Fibroblast of villous mesenchyme (primary cell): ENCODE measurements at regions not wholly inside any gene's neighbourhood (a gene's known extent, or its start where the extent isn't known, plus 50 kb on each side); places are given as distances from the start of the nearest gene placed in this dataset. TPM values are rescaled to one million over a fixed set of nuclear protein-coding genes. Genes with fewer than 3 reads are reported as not detected.

Experiments used
- DNase-seq: peaks from one replicate; pipeline ENCODE4 v3.0.0-alpha.2; 2010; ENCODE audit warnings: low read depth
- H3K4me3 ChIP-seq: 2 replicates; pipeline ENCODE4 v1.5.1; 2011; ENCODE audit warnings: low read depth, mild to moderate bottlenecking, low read length
- small RNA-seq: library from RNA; depleted of rRNA; stranded (forward); fragments of <200 nt; gene quantifications from one replicate; pipeline ENCODE3, GENCODE V24; 2012
- TF ChIP-seq, protein P1 (sequence below): IDR thresholded peaks from 2 replicates; pipeline ENCODE4 v1.5.1; 2012; ENCODE audit warnings: low read depth, mild to moderate bottlenecking, low read length; ENCODE audit not compliant: insufficient read depth

DNA sequence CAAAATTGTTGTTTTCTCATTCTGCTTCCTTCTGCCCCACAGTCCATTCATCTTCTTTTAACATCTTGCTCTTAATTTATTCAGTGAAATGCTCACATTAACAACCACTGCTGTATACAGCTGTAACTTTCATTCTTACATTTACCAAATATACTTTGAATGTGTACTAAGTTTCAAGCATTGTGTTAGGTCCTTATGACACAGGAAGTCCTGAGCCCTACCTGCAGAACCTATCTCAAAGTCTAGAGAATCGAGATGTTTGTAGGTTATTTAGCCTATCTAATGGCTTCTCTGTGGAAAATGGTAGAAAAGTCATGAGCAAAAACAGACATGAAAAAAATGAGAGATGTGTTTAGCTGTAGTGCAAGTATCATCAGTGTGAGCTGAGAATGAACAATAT, 117.6 kb upstream of the MGAT4C start:
- no peak overlapping the region for H3K4me3 ChIP-seq
- DNase-seq = no peak
- TF ChIP-seq, protein P1, sequence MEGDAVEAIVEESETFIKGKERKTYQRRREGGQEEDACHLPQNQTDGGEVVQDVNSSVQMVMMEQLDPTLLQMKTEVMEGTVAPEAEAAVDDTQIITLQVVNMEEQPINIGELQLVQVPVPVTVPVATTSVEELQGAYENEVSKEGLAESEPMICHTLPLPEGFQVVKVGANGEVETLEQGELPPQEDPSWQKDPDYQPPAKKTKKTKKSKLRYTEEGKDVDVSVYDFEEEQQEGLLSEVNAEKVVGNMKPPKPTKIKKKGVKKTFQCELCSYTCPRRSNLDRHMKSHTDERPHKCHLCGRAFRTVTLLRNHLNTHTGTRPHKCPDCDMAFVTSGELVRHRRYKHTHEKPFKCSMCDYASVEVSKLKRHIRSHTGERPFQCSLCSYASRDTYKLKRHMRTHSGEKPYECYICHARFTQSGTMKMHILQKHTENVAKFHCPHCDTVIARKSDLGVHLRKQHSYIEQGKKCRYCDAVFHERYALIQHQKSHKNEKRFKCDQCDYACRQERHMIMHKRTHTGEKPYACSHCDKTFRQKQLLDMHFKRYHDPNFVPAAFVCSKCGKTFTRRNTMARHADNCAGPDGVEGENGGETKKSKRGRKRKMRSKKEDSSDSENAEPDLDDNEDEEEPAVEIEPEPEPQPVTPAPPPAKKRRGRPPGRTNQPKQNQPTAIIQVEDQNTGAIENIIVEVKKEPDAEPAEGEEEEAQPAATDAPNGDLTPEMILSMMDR = no peak

DNA sequence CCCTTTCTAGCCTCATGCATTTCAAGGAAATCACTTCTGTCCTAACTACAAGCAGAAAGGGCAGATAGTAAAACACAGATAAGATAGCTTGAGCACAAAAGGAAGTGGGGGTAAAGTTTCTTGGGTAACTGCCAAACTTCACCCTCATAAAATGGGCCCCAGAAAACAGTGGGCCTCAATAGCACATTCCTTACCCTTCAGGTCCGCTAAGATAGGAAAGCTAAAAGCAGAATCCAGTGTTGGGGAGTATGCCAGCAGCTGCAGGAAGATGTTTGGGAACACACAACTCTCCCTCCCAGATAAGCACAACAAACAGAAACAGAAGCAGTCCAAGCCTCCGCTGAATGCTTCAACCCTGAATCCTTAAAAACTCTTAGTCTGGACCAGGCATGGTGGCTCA, 110.9 kb upstream of the MGAT4C start:
- TF ChIP-seq, protein P1 = no peak
- DNase-seq = no peak
- no peak overlapping the region for H3K4me3 ChIP-seq

DNA sequence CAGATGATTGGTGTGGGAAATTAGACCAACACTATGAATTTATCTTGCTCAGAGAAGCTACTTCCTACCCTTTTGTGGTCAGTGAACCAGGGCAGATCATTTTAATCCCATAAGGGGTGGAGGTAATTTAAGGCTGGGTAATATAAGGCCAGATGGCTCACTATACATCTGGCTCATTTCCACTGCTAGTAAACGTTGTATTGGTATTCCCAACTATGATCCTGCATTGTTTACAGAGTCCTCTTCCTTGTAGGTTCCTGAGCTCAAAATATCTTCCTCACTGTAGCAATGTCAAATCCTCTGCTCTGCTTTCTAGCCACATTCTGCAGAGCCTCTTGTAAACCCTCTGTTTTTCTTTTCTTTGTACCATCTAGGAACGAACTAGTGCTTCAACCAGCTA, 93.0 kb upstream of the MGAT4C start:
- TF ChIP-seq, protein P1 = no peak
- no peak for DNase-seq
- no peak overlapping the region for H3K4me3 ChIP-seq

DNA sequence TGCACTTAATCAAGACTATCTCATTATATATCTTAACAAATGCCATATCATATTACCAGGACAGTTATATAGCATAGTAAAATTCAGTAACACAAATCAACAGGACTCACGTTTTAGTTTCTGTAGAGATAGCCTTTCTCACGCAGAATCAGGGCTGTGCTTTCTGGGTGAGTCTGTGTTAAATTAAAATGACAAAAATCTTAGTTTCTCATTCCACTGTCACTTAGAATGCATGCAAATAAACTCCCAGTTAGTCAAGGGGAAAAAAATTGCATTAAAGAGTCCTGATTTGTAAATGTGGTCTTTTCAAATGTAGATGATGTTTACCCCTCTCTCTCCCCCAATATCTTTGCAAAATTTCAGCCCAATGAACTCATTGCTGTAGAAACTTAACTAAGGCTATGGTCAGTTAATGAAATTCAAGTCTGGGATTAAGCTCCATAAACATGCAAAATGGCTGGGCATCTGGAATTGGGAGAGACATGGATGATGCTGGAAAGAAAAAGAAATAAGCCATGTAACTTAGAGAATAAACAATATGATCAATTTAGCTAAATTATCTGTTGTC, 77.8 kb upstream of the MGAT4C start:
- H3K4me3 ChIP-seq = no peak overlapping the region
- TF ChIP-seq, protein P1 = no peak
- no peak for DNase-seq

DNA sequence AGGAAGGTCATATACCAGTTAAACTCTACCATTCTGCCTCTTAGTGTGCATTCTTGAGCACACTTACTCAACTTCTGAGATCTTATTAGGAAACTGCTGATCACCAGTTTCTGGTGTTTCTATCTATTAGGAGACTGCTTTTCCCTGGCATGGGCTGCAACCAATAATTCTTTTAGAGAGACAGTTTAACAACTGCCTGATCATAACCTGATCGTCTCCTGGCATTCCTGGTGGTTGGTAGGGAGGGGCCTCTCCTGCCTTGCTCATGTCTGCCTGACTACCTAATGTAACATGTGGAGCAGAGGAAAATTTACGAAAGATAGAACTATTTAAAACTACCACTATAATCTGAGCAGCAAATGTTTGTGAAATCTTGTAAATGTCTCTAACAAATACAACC, 75.3 kb upstream of the MGAT4C start:
- TF ChIP-seq, protein P1 = no peak
- DNase-seq = no peak
- H3K4me3 ChIP-seq = no peak overlapping the region

DNA sequence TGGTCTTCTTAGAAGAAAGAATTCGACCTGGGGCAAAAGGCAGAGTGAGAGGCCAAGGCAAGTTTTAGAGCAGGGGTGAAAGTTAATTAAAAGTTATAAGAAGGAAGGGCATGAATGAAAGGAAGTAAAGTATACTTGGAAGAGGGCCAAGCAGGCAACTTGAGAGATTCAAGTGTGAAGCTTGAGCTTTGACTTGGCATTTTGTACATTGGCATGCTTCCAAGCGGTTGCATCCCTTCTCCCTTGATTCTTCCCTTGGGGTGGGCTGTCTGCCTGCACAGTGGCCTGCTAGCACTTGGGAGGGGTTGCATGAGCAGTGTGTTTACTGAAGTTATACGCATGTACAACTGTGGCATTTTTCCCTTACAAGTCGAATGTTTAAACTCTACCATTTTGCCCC, 74.8 kb upstream of the MGAT4C start:
- no peak for DNase-seq
- TF ChIP-seq, protein P1 = no peak

DNA sequence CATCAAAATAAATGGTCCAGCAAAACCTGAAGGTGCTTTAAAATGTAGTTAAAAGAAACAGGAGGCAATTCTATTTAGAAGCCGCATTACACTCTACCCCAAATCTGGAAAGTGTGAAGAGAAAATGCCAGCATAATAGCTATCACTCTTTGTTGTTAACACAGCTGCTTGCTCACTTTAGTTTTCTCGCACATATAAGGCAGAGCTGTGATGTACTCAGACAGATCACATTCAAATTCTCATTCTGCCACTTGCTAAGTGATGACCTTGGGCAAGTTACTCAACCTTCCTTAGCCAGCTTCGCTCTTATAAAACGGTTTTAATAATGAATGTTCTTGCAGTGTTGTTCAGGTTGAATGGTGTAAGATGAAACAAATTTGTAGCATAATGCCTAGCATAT, 56.0 kb upstream of the MGAT4C start:
- TF ChIP-seq, protein P1 = no peak
- H3K4me3 ChIP-seq = no peak overlapping the region
- no peak for DNase-seq

More for the DNA sequence above, 74.8 kb upstream of the MGAT4C start:
- no peak overlapping the region for H3K4me3 ChIP-seq

Small RNA genes lying in the stretch of these regions (small RNA-seq; reads per million reads assigned to genes)
- gene AC079598.2 (not detected), gene AC079598.3 (not detected), gene AC079598.4 (not detected), gene CYCSP30 (not detected)
